Osteoblast (primary cell): ENCODE measurements at regions not wholly inside any gene's neighbourhood (a gene's known extent, or its start where the extent isn't known, plus 50 kb on each side); places are given as distances from the start of the nearest gene placed in this dataset.

Experiments used
- DNase-seq: peaks from one replicate; pipeline ENCODE4 v3.0.0; 2011; ENCODE audit warnings: low spot score, mixed read lengths; ENCODE audit not compliant: insufficient read length; ENCODE audit errors: missing footprints
- H2AFZ ChIP-seq: 2 replicates; pipeline ENCODE4 v1.6.0; 2011; ENCODE audit warnings: mild to moderate bottlenecking, low read length
- H3K27ac ChIP-seq: 2 replicates; pipeline ENCODE4 v1.5.1; 2011; ENCODE audit warnings: mild to moderate bottlenecking, low read depth, low read length, moderate library complexity
- H3K27me3 ChIP-seq: 2 replicates; pipeline ENCODE4 v1.6.0; 2012; ENCODE audit warnings: mild to moderate bottlenecking, control low read depth, inconsistent platforms, low read length, moderate library complexity; ENCODE audit not compliant: insufficient read depth
- H3K36me3 ChIP-seq: 2 replicates; pipeline ENCODE4 v1.5.1; 2011; ENCODE audit warnings: mild to moderate bottlenecking, low read length, control low read depth, moderate library complexity; ENCODE audit not compliant: insufficient read depth
- H3K4me1 ChIP-seq: 2 replicates; pipeline ENCODE4 v1.5.1; 2011; ENCODE audit warnings: mild to moderate bottlenecking, low read length, control low read depth, moderate library complexity; ENCODE audit not compliant: insufficient read depth
- H3K4me2 ChIP-seq: 2 replicates; pipeline ENCODE4 v1.6.0; 2011; ENCODE audit warnings: mild to moderate bottlenecking, low read length; ENCODE audit not compliant: insufficient read depth
- H3K4me3 ChIP-seq: fragments of 200-600 bp; sonication (generic); 3 replicates; pipeline ENCODE4 v1.5.1; 2012; ENCODE audit warnings: mild to moderate bottlenecking, low read length, inconsistent platforms; ENCODE audit not compliant: insufficient read depth
- H3K79me2 ChIP-seq: 2 replicates; pipeline ENCODE4 v1.6.0; 2012; ENCODE audit warnings: mild to moderate bottlenecking, low read length, control low read depth, inconsistent platforms; ENCODE audit not compliant: insufficient read depth
- H3K9me3 ChIP-seq: 2 replicates; pipeline ENCODE4 v1.5.1; 2011; ENCODE audit warnings: low read depth, low read length, control low read depth
- H4K20me1 ChIP-seq: 2 replicates; pipeline ENCODE4 v1.6.0; 2012; ENCODE audit warnings: mild to moderate bottlenecking, low read length, control low read depth; ENCODE audit not compliant: insufficient read depth
- CTCF ChIP-seq: IDR thresholded peaks from 2 replicates; pipeline ENCODE4 v1.5.1; 2011; ENCODE audit warnings: mild to moderate bottlenecking, low read depth, low read length, moderate library complexity; ENCODE audit errors: extremely low read depth

- no peaks in the 10 kb centered on the region for H3K27me3 ChIP-seq
- no peaks in the 10 kb centered on the region for H3K36me3 ChIP-seq
- no peaks in the 10 kb centered on the region for H3K4me1 ChIP-seq
- H2AFZ ChIP-seq: no peak overlapping the region
- H4K20me1 ChIP-seq: no peaks in the 10 kb centered on the region
- no peak overlapping the region for H3K27ac ChIP-seq
- H3K79me2 ChIP-seq: no peaks in the 10 kb centered on the region
- H3K4me2 ChIP-seq: no peak overlapping the region
- H3K4me3 ChIP-seq: no peak overlapping the region
- no peaks in the 10 kb centered on the region for H3K9me3 ChIP-seq
- no peak for DNase-seq
- no peak for TF ChIP-seq CTCF
Observed at GRCh38 chr2:16039055-16039454, 98.7 kb downstream of the MYCN start.

- Histone ChIP-seq H2AFZ (no peak overlapping the region), H4K20me1 (no peaks in the 10 kb centered on the region), H3K9me3 (no peaks in the 10 kb centered on the region), H3K4me1 (no peaks in the 10 kb centered on the region), H3K4me3 (no peak overlapping the region), H3K27me3 (no peaks in the 10 kb centered on the region), H3K27ac (no peak overlapping the region), H3K79me2 (no peaks in the 10 kb centered on the region), H3K4me2 (no peak overlapping the region), H3K36me3 (no peaks in the 10 kb centered on the region)
- no peak for DNase-seq
- no peak for TF ChIP-seq CTCF
Observed at GRCh38 chr2:16038621-16039020, 98.3 kb downstream of the MYCN start.

GRCh38 chr2:16037808-16038457, 97.6 kb downstream of the MYCN start:
- no peaks in the 10 kb centered on the region for H4K20me1 ChIP-seq
- H3K4me1 ChIP-seq: no peaks in the 10 kb centered on the region
- TF ChIP-seq CTCF: no peak
- no peaks in the 10 kb centered on the region for H3K9me3 ChIP-seq
- no peak overlapping the region for H3K4me3 ChIP-seq
- H3K36me3 ChIP-seq: no peaks in the 10 kb centered on the region
- H2AFZ ChIP-seq: no peak overlapping the region
- no peak overlapping the region for H3K4me2 ChIP-seq
- no peak for DNase-seq
- no peaks in the 10 kb centered on the region for H3K27me3 ChIP-seq
- H3K27ac ChIP-seq: no peak overlapping the region
- H3K79me2 ChIP-seq: no peaks in the 10 kb centered on the region

GRCh38 chr2:16036951-16037350, 96.6 kb downstream of the MYCN start:
- Histone ChIP-seq H3K27ac (no peak overlapping the region), H3K36me3 (no peaks in the 10 kb centered on the region), H3K27me3 (no peaks in the 10 kb centered on the region), H3K9me3 (no peaks in the 10 kb centered on the region), H3K4me3 (no peak overlapping the region), H3K4me1 (no peaks in the 10 kb centered on the region), H2AFZ (no peak overlapping the region), H3K4me2 (no peak overlapping the region), H4K20me1 (no peaks in the 10 kb centered on the region), H3K79me2 (no peaks in the 10 kb centered on the region)
- DNase-seq: no peak
- no peak for TF ChIP-seq CTCF
